GM19238 (cell line): ENCODE measurements at regions not wholly inside any gene's neighbourhood (a gene's known extent, or its start where the extent isn't known, plus 50 kb on each side); places are given as distances from the start of the nearest gene placed in this dataset.
"Not testable (repeated sequence)": the region's sequence is repeated elsewhere in the genome, so short reads cannot be mapped to it uniquely, and the experiment has no call there.

Experiments
- DNase-seq: peaks from one replicate; pipeline ENCODE4 v3.0.0; 2011; ENCODE audit warnings: low spot score; ENCODE audit not compliant: insufficient read length

DNA sequence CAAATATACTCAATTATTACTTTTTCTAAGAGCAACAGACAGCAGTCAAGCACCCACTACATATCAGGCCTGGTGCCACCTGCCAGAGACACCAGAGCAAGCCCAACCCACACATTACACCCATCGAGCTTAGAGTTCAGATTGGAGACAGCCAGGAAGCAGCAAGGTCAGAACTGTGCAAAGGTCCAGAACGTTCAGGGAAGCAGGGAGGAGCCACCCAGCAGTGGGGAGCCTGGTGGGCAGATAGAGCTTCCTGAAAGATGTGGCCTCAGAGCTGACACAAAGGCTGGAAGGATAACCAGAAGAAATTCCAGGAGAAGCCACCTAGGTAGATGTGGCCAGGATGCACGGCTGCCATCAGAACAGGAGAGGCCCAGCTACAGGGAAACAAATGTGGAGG is 440.5 kb upstream of the ID2 start:
- no peak for DNase-seq

- no peak for DNase-seq
Observed at GRCh38 chr2:8242739-8243138, 439.1 kb upstream of the ID2 start.

- no peak for DNase-seq
Observed at GRCh38 chr2:8243748-8244400, 438.0 kb upstream of the ID2 start.

- DNase-seq: no peak
Observed at GRCh38 chr2:8244639-8245038, 437.2 kb upstream of the ID2 start.

DNA sequence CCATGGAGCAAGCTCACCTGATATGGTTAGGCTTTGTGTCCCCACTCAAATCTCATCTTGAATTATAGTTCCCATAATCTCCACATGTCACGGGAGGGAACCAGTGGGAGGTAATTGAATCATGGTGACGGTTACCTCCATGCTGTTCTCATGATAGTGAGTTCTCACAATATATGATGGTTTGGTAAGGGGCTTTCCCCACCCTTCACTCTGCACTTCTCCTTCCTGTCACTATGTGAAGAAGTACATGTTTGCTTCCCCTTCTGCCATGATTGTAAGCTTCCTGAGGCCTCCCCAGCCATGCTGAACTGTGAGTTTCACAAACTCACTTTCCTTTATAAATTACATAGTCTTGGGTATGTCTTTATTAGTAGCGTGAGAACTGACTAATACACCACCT is 435.7 kb upstream of the ID2 start:
- DNase-seq: no peak

GRCh38 chr2:8247905-8248622 is 433.8 kb upstream of the ID2 start:
- DNase-seq: no peak

GRCh38 chr2:8248623-8248957 is 433.3 kb upstream of the ID2 start:
- DNase-seq: no peak

GRCh38 chr2:8249141-8249540 is 432.7 kb upstream of the ID2 start:
- no peak for DNase-seq

DNA sequence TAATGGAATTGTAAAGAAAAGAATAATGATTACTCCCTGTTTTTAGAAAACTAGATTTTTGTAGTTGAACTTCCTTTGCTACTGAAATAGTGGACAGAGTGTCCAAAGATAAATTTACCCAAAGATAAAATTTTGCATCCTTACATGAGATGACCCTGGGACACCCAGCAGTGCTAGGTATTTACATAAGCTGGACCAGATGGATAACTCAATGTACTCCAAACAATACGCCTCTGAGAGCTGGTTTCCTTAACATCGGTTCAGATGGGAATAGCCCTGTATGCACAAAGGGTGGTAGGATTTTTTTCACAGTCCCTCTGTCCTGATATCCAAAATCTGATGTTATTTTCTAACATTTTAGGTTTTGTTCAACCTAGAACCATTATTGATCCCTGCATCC is 432.1 kb upstream of the ID2 start:
- no peak for DNase-seq

- not testable (repeated sequence) for DNase-seq
Observed at GRCh38 chr2:8250290-8250689, 431.6 kb upstream of the ID2 start.

DNA sequence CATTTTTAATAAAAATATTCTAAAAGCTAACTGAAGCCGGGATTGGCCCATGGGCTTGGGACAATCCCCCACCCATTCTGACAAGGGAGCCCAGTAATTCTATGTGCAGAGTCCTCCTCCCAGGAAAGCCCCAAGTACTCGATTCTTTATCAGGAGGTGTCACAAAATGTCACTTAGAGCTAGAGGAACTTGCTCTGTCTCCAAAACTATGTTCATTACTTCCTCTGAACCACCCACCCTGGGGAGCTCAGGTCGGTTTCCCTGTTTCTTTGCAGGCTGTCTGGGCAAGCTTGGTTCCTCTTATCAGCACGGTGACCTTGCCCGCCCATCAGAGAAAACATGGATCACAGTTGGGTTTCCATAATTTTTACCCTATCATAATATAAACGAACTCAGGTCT is 430.6 kb upstream of the ID2 start:
- no peak for DNase-seq

DNA sequence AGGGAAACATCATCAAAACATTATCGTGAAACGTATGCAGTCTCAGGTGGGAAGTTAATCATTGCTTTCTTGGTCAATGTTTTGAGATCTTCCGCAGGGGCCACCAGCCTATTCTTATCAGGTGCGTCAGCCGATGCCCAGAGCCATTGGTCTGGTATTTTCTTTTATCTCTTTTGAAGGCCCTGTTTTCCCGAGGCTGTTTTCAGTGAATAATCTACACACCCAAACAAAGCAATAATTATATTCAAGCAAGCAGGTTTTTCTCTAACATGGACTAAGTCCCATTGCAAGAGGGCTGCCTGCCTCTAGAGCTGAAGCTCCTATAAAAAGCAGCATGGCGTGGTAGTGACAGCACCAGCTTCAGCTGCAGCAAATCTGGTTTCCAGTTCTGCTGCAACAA is 430.0 kb upstream of the ID2 start:
- no peak for DNase-seq

GRCh38 chr2:8252997-8253694 is 428.7 kb upstream of the ID2 start:
- DNase-seq: no peak

GRCh38 chr2:8253781-8254180 is 428.1 kb upstream of the ID2 start:
- no peak for DNase-seq

GRCh38 chr2:8254214-8254613 is 427.6 kb upstream of the ID2 start:
- DNase-seq: not testable (repeated sequence)

- no peak for DNase-seq
Observed at GRCh38 chr2:8254791-8255447, 426.9 kb upstream of the ID2 start.

- no peak for DNase-seq
Observed at GRCh38 chr2:8255448-8255800, 426.4 kb upstream of the ID2 start.

GRCh38 chr2:8256905-8257304 is 425.0 kb upstream of the ID2 start:
- no peak for DNase-seq

GRCh38 chr2:8257502-8257901 is 424.4 kb upstream of the ID2 start:
- DNase-seq: no peak

GRCh38 chr2:8258406-8258805 is 423.4 kb upstream of the ID2 start:
- DNase-seq: no peak

- no peak for DNase-seq
Observed at GRCh38 chr2:8259106-8259840, 422.6 kb upstream of the ID2 start.

- no peak for DNase-seq
Observed at GRCh38 chr2:8259841-8260178, 422.0 kb upstream of the ID2 start.
